ENCODE measurements at regions not wholly inside any gene's neighbourhood (a gene's known extent, or its start where the extent isn't known, plus 50 kb on each side); places are given as distances from the start of the nearest gene placed in this dataset.
"Not testable (repeated sequence)": the region's sequence is repeated elsewhere in the genome, so short reads cannot be mapped to it uniquely, and the experiment has no call there.

DNA sequence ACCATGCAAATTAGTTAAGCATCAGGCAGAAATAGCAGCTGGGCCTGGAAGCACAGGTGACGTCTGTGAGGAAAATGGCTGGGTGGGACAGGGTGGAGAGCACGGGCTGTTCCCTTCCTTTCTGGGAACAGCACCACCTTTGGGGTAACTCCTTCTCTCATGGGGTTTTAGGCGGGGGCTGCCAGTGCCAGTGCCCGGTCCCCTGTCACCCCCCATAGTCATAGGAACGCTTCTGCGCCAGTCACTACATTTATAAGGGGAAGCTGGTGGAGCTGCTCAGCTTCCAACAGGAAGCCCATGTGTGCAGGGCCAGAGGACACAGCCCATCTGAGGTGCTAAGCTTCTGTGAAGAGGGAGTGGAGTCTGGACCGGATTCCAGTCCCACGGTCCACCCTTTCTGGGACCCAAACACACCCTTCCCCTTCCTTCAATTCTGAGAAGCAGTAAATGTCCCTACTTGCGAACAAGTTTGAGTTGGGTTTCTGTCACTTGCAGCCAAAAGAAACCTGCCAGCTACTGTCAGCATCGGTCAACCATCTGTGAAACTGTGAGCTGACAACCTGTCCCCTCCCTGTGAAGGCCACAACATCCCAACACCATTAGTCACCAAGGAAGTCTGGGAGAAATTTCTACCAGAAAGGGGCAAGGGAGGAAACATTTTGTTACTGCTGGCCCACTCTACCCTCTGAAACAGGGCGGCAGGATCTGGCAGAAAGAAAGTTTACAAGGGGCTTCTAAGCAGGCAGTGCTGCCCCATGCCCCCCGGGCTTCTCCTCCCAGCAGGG is 86.0 kb upstream of the AMZ2 start:
- 83 to 85% methylated on average over 12 of the region's 12 CpGs for WGBS, 2 donors
- intact Hi-C loops (cut with DNase I): no loop called here
- Histone ChIP-seq H3K4me1 (no peaks in the 10 kb centered on the region), H3K4me3 (no peak overlapping the region), H3K36me3 (peaks cover 0 to 9% (median 0%) of the 10 kb centered on the region in 4 donors), H3K27me3 (no peaks in the 10 kb centered on the region), H3K9me3 (no peaks in the 10 kb centered on the region), H3K27ac (peak overlapping the region in 1 of 4 donors; percentile 19)
- DNase-seq: no peak
- no peak for TF ChIP-seq POLR2A (IDR thresholded peaks at IDR 0.05)
- TF ChIP-seq, protein P1, sequence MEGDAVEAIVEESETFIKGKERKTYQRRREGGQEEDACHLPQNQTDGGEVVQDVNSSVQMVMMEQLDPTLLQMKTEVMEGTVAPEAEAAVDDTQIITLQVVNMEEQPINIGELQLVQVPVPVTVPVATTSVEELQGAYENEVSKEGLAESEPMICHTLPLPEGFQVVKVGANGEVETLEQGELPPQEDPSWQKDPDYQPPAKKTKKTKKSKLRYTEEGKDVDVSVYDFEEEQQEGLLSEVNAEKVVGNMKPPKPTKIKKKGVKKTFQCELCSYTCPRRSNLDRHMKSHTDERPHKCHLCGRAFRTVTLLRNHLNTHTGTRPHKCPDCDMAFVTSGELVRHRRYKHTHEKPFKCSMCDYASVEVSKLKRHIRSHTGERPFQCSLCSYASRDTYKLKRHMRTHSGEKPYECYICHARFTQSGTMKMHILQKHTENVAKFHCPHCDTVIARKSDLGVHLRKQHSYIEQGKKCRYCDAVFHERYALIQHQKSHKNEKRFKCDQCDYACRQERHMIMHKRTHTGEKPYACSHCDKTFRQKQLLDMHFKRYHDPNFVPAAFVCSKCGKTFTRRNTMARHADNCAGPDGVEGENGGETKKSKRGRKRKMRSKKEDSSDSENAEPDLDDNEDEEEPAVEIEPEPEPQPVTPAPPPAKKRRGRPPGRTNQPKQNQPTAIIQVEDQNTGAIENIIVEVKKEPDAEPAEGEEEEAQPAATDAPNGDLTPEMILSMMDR (IDR thresholded peaks at IDR 0.05): no peak
- TF ChIP-seq POLR2AphosphoS5 (IDR thresholded peaks at IDR 0.05): no peak
- TF ChIP-seq EP300 (IDR thresholded peaks at IDR 0.05): peak in 1 of 4 donors; percentile 50

DNA sequence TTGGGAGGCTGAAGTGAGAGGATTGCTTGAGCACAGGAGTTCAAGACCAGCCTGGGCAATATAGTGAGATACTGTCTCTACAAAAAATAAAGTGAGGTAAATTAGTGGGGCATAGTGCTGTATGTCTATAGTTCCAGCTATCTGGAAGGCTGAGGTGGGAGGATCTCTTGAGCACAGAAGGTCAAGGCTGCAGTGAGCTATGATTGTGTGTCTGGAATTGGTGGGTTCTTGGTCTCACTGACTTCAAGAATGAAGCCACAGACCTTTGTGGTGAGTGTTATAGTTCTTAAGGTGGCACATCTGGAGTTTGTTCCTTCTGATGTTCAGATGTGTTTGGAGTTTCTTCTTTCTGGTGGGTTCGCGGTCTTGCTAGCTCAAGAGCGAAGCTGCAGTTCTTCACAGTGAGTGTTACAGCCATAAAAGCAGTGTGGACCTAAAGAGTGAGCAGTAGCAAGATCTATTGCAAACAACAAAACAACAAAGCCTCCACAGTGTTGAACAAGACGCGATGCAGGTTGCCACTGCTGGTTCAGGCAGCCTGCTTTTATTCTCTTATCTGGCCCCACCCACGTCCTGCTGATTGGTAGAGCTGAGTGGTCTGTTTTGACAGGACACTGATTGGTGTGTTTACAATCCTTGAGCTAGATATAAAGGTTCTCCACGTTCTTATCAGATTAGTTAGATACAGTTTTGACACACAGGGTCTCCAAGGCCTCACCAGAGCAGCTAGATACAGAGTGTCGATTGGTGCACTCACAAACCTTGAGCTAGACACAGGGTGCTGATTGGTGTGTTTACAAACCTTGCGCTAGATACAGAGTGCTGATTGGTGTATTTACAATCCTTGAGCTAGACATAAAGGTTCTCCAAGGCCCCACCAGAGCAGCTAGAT is 79.3 kb upstream of the AMZ2 start:
- H3K27ac ChIP-seq; intact Hi-C loops (cut with DNase I); H3K4me3 ChIP-seq: not testable (repeated sequence)

DNA sequence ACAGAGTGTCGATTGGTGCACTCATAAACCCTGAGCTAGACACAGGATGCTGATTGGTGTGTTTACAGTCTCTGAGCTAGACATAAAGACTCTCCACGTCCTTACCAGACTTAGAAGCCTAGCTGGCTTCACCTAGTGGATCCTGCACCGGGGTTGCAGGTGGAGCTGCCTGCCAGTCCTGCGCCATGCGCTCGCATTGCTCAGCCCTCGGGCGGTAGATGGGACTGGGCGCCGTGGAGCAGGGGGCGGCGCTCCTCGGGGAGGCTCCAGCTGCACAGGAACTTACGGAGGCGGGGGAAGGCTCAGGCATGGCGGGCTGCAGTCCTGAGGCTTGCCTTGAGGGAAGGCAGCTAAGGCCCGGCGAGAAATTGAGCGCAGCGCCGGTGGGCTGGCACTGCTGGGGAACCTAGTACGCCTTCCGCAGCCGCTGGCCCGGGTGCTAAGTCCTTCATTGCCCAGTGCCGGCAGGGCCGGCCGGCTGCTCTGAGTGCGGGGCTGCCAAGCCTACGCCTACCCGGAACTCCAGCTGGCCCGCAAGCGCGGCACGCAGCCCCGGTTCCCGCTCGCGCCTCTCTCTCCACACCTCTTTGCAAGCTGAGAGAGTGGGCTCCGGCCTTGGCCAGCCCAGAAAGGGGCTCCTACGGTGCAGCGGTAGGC is 78.5 kb upstream of the AMZ2 start:
- H3K4me1 ChIP-seq; H3K27ac ChIP-seq; H3K9me3 ChIP-seq; H3K36me3 ChIP-seq; intact Hi-C loops (cut with DNase I); DNase-seq; H3K27me3 ChIP-seq: not testable (repeated sequence)
- H3K4me3 ChIP-seq: peak overlapping the region in 2 of 4 donors; percentile 13 to 27
- WGBS, 2 donors: 87 to 93% methylated on average over 42 of the region's 42 CpGs

More for the DNA sequence above, 79.3 kb upstream of the AMZ2 start:
- not testable (repeated sequence) for H3K36me3 ChIP-seq, H3K9me3 ChIP-seq, DNase-seq, H3K4me1 ChIP-seq, H3K27me3 ChIP-seq
- 69 to 77% methylated on average over 9 of the region's 9 CpGs for WGBS, 2 donors

DNA sequence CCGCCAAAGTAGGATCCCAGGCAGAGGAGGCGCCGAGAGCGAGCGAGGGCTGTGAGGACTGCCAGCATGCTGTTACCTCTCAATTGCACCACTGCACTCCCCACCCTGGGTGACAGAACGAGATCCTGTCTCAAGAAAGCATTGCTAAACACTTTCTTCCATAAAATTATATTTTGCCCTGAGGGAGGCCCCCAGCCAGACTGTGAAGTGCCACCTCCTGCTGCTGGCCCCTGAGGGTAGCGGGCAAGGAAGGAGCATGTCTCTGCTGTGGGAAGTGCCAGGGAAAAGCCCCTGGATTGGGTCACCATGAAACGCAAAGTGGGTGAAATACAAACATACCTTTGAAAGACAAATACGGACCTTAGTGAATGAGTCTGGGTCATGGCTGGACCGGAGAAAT is 78.0 kb upstream of the AMZ2 start:
- no peak for TF ChIP-seq EP300 (IDR thresholded peaks at IDR 0.05)
- no peak for TF ChIP-seq POLR2AphosphoS5 (IDR thresholded peaks at IDR 0.05)
- TF ChIP-seq POLR2A (IDR thresholded peaks at IDR 0.05): no peak
- TF ChIP-seq, protein P1 (IDR thresholded peaks at IDR 0.05): no peak
- Histone ChIP-seq H3K9me3 (no peaks in the 10 kb centered on the region), H3K4me1 (no peaks in the 10 kb centered on the region), H3K36me3 (no peaks in the 10 kb centered on the region), H3K27me3 (no peaks in the 10 kb centered on the region), H3K4me3 (peak overlapping the region in 2 of 4 donors; percentile 13 to 27), H3K27ac (no peak overlapping the region)
- intact Hi-C loops (cut with DNase I): loop anchor here (5.0 kb wide), 1 partner anchor 292 kb away; no protein-coding TSS in a partner anchor
- WGBS, 2 donors: 90 to 91% methylated on average over 10 of the region's 10 CpGs
- DNase-seq: no peak

DNA sequence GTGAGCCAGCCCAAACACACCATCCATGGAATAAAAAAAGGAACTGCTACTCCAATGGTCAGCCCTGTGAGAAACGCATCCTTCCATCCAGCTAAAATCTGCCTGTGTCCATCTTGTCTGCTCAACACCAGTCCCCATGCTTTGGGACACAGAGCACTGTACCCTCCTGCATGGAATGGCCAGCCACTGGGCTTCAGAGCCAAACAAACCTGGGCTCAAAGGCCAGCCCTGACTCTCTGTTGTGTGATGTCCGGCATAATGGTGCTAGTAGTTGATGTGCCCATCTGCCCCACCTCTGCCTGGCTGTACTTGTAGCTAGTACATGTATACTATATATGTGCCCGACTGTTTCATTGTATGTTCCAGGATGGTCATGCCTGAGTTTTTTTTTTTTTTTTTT is 77.6 kb upstream of the AMZ2 start:
- H3K27me3 ChIP-seq: no peaks in the 10 kb centered on the region
- no peak for DNase-seq
- TF ChIP-seq POLR2A (IDR thresholded peaks at IDR 0.05) (no peak), POLR2AphosphoS5 (IDR thresholded peaks at IDR 0.05) (no peak), EP300 (IDR thresholded peaks at IDR 0.05) (no peak)
- TF ChIP-seq, protein P1 (IDR thresholded peaks at IDR 0.05): no peak
- no peaks in the 10 kb centered on the region for H3K9me3 ChIP-seq
- intact Hi-C loops (cut with DNase I): loop anchor here (5.0 kb wide), 1 partner anchor 292 kb away; no protein-coding TSS in a partner anchor
- H3K27ac ChIP-seq: no peak overlapping the region
- H3K36me3 ChIP-seq: no peaks in the 10 kb centered on the region
- H3K4me1 ChIP-seq: no peaks in the 10 kb centered on the region
- WGBS, 2 donors: 89 to 90% methylated on average over 3 of the region's 3 CpGs
- no peak overlapping the region for H3K4me3 ChIP-seq
